ENCODE measurements at regions not wholly inside any gene's neighbourhood (a gene's known extent, or its start where the extent isn't known, plus 50 kb on each side); places are given as distances from the start of the nearest gene placed in this dataset.

- Histone ChIP-seq H2BK12ac (ENCODE audit: low read length) (no peak overlapping the region), H2AK5ac (ENCODE audit: low read depth, low read length) (no peak overlapping the region), H3K4me1 (ENCODE audit: control insufficient read depth in 2 of 2, insufficient read depth in 1 of 2, low read depth in 1 of 2, low read length in 2 of 2) (no peaks in the 10 kb centered on the region), H3K9ac (ENCODE audit: low read depth, low read length, poor library complexity) (no peak overlapping the region), H3K23ac (ENCODE audit: low read depth, low read length, poor library complexity) (no peak overlapping the region), H2BK5ac (ENCODE audit: low read length) (no peak overlapping the region), H3K4me3 (ENCODE audit: low read length in 2 of 2) (no peak overlapping the region), H3K9me3 (replicated peaks in 1 of 2; ENCODE audit: control insufficient read depth in 2 of 2, insufficient read depth in 1 of 2, low read depth in 1 of 2, low read length in 2 of 2) (no peaks in the 10 kb centered on the region), H3K36me3 (replicated peaks in 1 of 2; ENCODE audit: control insufficient read depth in 2 of 2, insufficient read depth in 2 of 2, low read length in 2 of 2) (peaks cover 0 to 2% of the 10 kb centered on the region in 2 donors), H3K18ac (ENCODE audit: low read length) (no peak overlapping the region), H3K4ac (ENCODE audit: low read length) (no peak overlapping the region), H2BK120ac (ENCODE audit: low read depth, low read length) (no peak overlapping the region), H2AFZ (ENCODE audit: low read length) (no peak overlapping the region), H4K8ac (ENCODE audit: low read depth, low read length) (no peak overlapping the region), H3K27ac (replicated peaks; ENCODE audit: low read length) (no peak overlapping the region), H3K27me3 (ENCODE audit: control insufficient read depth in 3 of 3, insufficient read depth in 3 of 3, low read depth in 1 of 3, low read length in 3 of 3) (peaks cover 27 to 70% (median 56%) of the 10 kb centered on the region in 3 experiments), H3K79me1 (ENCODE audit: low read depth, low read length) (no peaks in the 10 kb centered on the region), H2BK15ac (ENCODE audit: low read length) (no peak overlapping the region), H3K4me2 (ENCODE audit: insufficient read depth, low read length, poor library complexity, severe bottlenecking) (no peak overlapping the region), H4K91ac (ENCODE audit: low read depth, low read length, poor library complexity) (no peak overlapping the region), H3K14ac (ENCODE audit: low read length) (no peak overlapping the region)
- no peak for DNase-seq (ENCODE audit: low spot score)
- WGBS, 2 donors (ENCODE audit: extremely low coverage in 2 of 2, insufficient read length in 2 of 2, insufficient replicate concordance in 1 of 2), result no CpG with 5 or more reads among the region's 6 CpGs
Observed at GRCh38 chr22:46029574-46030200, 52.7 kb upstream of the WNT7B start.

DNA sequence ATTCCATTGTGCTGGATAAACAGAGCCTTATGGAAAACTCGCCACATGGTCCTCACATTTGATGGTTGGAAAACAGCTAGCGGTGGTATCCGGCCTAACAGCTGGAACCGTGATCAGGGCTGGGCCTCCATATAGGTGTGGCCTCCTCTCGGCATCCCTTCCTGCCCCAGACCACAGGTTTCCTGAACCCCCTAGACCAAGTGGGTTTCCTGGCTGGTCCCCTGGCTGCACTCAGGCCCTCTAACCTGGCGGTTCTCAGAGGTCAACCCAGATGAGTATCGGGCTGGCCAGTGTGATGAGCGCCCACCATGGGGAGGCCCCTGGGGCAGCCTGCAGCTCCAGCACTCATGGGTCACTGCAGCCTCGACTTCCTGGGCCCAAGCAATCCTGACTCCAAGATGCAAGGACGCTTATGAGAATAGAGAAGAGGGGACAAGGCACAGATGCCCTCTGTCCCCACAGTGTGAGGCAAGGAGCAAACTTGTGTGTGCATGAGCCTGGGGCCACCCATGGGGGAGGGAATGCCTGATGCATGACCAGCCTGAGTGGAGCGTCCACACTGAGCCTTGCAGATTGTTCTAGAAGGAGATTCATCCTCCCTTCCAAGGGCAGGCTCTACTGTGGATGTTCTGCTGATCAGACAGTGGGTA lies 53.4 kb upstream of the WNT7B start:
- H3K4ac ChIP-seq (ENCODE audit: low read length), result no peak overlapping the region
- H3K23ac ChIP-seq (ENCODE audit: low read depth, low read length, poor library complexity), result no peak overlapping the region
- H3K27me3 ChIP-seq (ENCODE audit: control insufficient read depth in 3 of 3, insufficient read depth in 3 of 3, low read depth in 1 of 3, low read length in 3 of 3), result peaks cover 27 to 67% (median 50%) of the 10 kb centered on the region in 3 experiments
- no peak for DNase-seq (ENCODE audit: low spot score)
- H3K27ac ChIP-seq (replicated peaks; ENCODE audit: low read length), result no peak overlapping the region
- H2BK5ac ChIP-seq (ENCODE audit: low read length), result no peak overlapping the region
- no peak overlapping the region for H2BK12ac ChIP-seq (ENCODE audit: low read length)
- no peak overlapping the region for H3K14ac ChIP-seq (ENCODE audit: low read length)
- no peak overlapping the region for H2AK5ac ChIP-seq (ENCODE audit: low read depth, low read length)
- no peaks in the 10 kb centered on the region for H3K79me1 ChIP-seq (ENCODE audit: low read depth, low read length)
- H3K9ac ChIP-seq (ENCODE audit: low read depth, low read length, poor library complexity), result peak overlapping the region; percentile 17
- no peak overlapping the region for H2BK120ac ChIP-seq (ENCODE audit: low read depth, low read length)
- WGBS, 2 donors (ENCODE audit: extremely low coverage in 2 of 2, insufficient read length in 2 of 2, insufficient replicate concordance in 1 of 2), result no CpG with 5 or more reads among the region's 11 CpGs
- no peak overlapping the region for H4K8ac ChIP-seq (ENCODE audit: low read depth, low read length)
- no peaks in the 10 kb centered on the region for H3K4me1 ChIP-seq (ENCODE audit: control insufficient read depth in 2 of 2, insufficient read depth in 1 of 2, low read depth in 1 of 2, low read length in 2 of 2)
- no peak overlapping the region for H3K18ac ChIP-seq (ENCODE audit: low read length)
- H3K9me3 ChIP-seq (replicated peaks in 1 of 2; ENCODE audit: control insufficient read depth in 2 of 2, insufficient read depth in 1 of 2, low read depth in 1 of 2, low read length in 2 of 2), result no peaks in the 10 kb centered on the region
- no peak overlapping the region for H2AFZ ChIP-seq (ENCODE audit: low read length)
- H4K91ac ChIP-seq (ENCODE audit: low read depth, low read length, poor library complexity), result no peak overlapping the region
- no peak overlapping the region for H3K4me3 ChIP-seq (ENCODE audit: low read length in 2 of 2)
- H3K36me3 ChIP-seq (replicated peaks in 1 of 2; ENCODE audit: control insufficient read depth in 2 of 2, insufficient read depth in 2 of 2, low read length in 2 of 2), result peaks cover 0 to 2% of the 10 kb centered on the region in 2 donors
- H3K4me2 ChIP-seq (ENCODE audit: insufficient read depth, low read length, poor library complexity, severe bottlenecking), result no peak overlapping the region
- H2BK15ac ChIP-seq (ENCODE audit: low read length), result no peak overlapping the region

DNA sequence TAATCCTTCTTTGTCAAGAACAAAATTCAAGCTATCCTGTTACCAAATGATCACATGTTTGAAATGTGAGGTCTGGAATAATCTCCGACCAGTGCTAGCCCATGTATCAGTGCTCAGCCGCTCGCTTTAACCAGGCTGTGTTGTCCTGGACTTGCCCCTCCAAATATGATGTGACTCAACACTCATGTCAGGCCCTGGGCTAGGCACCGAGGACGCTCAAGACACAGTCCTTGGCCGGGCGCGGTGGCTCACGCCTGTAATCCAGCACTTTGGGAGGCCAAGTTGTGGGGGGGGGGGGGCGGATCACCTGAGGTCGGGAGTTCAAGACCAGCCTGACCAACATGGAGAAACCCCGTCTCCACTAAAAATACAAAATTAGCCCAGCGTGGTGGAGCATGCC lies 54.1 kb upstream of the WNT7B start:
- Histone ChIP-seq H3K4me2 (ENCODE audit: insufficient read depth, low read length, poor library complexity, severe bottlenecking) (no peak overlapping the region), H3K4me1 (ENCODE audit: control insufficient read depth in 2 of 2, insufficient read depth in 1 of 2, low read depth in 1 of 2, low read length in 2 of 2) (no peaks in the 10 kb centered on the region), H4K91ac (ENCODE audit: low read depth, low read length, poor library complexity) (no peak overlapping the region), H2AK5ac (ENCODE audit: low read depth, low read length) (no peak overlapping the region), H3K4me3 (ENCODE audit: low read length in 2 of 2) (no peak overlapping the region), H2BK12ac (ENCODE audit: low read length) (no peak overlapping the region), H4K8ac (ENCODE audit: low read depth, low read length) (no peak overlapping the region), H3K9ac (ENCODE audit: low read depth, low read length, poor library complexity) (no peak overlapping the region), H3K14ac (ENCODE audit: low read length) (no peak overlapping the region), H2BK5ac (ENCODE audit: low read length) (no peak overlapping the region), H3K27ac (replicated peaks; ENCODE audit: low read length) (no peak overlapping the region), H3K23ac (ENCODE audit: low read depth, low read length, poor library complexity) (no peak overlapping the region), H3K79me1 (ENCODE audit: low read depth, low read length) (no peaks in the 10 kb centered on the region), H2BK120ac (ENCODE audit: low read depth, low read length) (no peak overlapping the region), H3K4ac (ENCODE audit: low read length) (no peak overlapping the region), H3K18ac (ENCODE audit: low read length) (no peak overlapping the region), H3K27me3 (ENCODE audit: control insufficient read depth in 3 of 3, insufficient read depth in 3 of 3, low read depth in 1 of 3, low read length in 3 of 3) (peaks cover 27 to 60% (median 43%) of the 10 kb centered on the region in 3 experiments), H2BK15ac (ENCODE audit: low read length) (no peak overlapping the region), H3K36me3 (replicated peaks in 1 of 2; ENCODE audit: control insufficient read depth in 2 of 2, insufficient read depth in 2 of 2, low read length in 2 of 2) (peaks cover 0 to 2% of the 10 kb centered on the region in 2 donors), H3K9me3 (replicated peaks in 1 of 2; ENCODE audit: control insufficient read depth in 2 of 2, insufficient read depth in 1 of 2, low read depth in 1 of 2, low read length in 2 of 2) (no peaks in the 10 kb centered on the region), H2AFZ (ENCODE audit: low read length) (no peak overlapping the region)
- no peak for DNase-seq (ENCODE audit: low spot score)
- WGBS, 2 donors (ENCODE audit: extremely low coverage in 2 of 2, insufficient read length in 2 of 2, insufficient replicate concordance in 1 of 2), result no CpG with 5 or more reads among the region's 13 CpGs

DNA sequence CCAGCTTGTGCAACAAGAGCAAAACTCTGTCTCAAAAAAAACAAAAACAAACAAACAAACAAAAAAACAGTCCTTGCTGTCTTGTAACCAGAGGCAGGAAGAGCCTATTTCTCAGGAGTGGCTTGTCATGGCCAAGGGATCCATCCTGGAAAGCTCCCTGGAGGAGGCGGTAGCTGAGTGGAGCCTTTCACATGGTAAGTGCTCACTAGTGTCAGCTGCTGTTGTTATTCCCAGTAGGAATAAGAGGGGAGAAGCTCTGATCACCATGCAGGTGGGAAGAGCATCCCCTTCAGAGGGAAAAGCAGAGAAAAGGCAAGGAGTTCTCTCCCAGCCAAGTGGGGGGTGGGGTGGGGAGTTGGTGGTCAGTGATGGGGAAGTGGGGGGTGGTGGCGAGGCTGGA lies 54.6 kb upstream of the WNT7B start:
- Histone ChIP-seq H3K27ac (replicated peaks; ENCODE audit: low read length) (no peak overlapping the region), H4K91ac (ENCODE audit: low read depth, low read length, poor library complexity) (no peak overlapping the region), H3K9ac (ENCODE audit: low read depth, low read length, poor library complexity) (no peak overlapping the region), H3K4ac (ENCODE audit: low read length) (no peak overlapping the region), H3K4me3 (ENCODE audit: low read length in 2 of 2) (no peak overlapping the region), H2AFZ (ENCODE audit: low read length) (no peak overlapping the region), H4K8ac (ENCODE audit: low read depth, low read length) (no peak overlapping the region), H3K27me3 (ENCODE audit: control insufficient read depth in 3 of 3, insufficient read depth in 3 of 3, low read depth in 1 of 3, low read length in 3 of 3) (peaks cover 23 to 55% (median 38%) of the 10 kb centered on the region in 3 experiments), H3K4me2 (ENCODE audit: insufficient read depth, low read length, poor library complexity, severe bottlenecking) (no peak overlapping the region), H2BK12ac (ENCODE audit: low read length) (no peak overlapping the region), H2BK120ac (ENCODE audit: low read depth, low read length) (no peak overlapping the region), H3K14ac (ENCODE audit: low read length) (no peak overlapping the region), H2AK5ac (ENCODE audit: low read depth, low read length) (no peak overlapping the region), H3K4me1 (ENCODE audit: control insufficient read depth in 2 of 2, insufficient read depth in 1 of 2, low read depth in 1 of 2, low read length in 2 of 2) (peaks cover 4% of the 10 kb centered on the region in 2 donors), H3K9me3 (replicated peaks in 1 of 2; ENCODE audit: control insufficient read depth in 2 of 2, insufficient read depth in 1 of 2, low read depth in 1 of 2, low read length in 2 of 2) (peaks cover 0 to 3% of the 10 kb centered on the region in 2 donors), H2BK5ac (ENCODE audit: low read length) (no peak overlapping the region), H3K18ac (ENCODE audit: low read length) (no peak overlapping the region), H3K23ac (ENCODE audit: low read depth, low read length, poor library complexity) (no peak overlapping the region), H3K36me3 (replicated peaks in 1 of 2; ENCODE audit: control insufficient read depth in 2 of 2, insufficient read depth in 2 of 2, low read length in 2 of 2) (no peaks in the 10 kb centered on the region), H3K79me1 (ENCODE audit: low read depth, low read length) (peaks cover 2% of the 10 kb centered on the region), H2BK15ac (ENCODE audit: low read length) (no peak overlapping the region)
- WGBS, 2 donors (ENCODE audit: extremely low coverage in 2 of 2, insufficient read length in 2 of 2, insufficient replicate concordance in 1 of 2), result no CpG with 5 or more reads among the region's 2 CpGs
- no peak for DNase-seq (ENCODE audit: low spot score)
